ENCODE measurements at regions not wholly inside any gene's neighbourhood (a gene's known extent, or its start where the extent isn't known, plus 50 kb on each side); places are given as distances from the start of the nearest gene placed in this dataset.

GRCh38 chr14:95034788-95035187 is 122.5 kb downstream of the DICER1 start:
- DNase-seq = no peak

- no peak for DNase-seq
Observed at GRCh38 chr14:95033682-95034632, 123.4 kb downstream of the DICER1 start.

- DNase-seq = no peak
Observed at GRCh38 chr14:95033031-95033430, 124.3 kb downstream of the DICER1 start.

- DNase-seq = no peak
Observed at GRCh38 chr14:95026851-95027463, 130.4 kb downstream of the DICER1 start.

- no peak for DNase-seq
Observed at GRCh38 chr14:95025941-95026340, 131.4 kb downstream of the DICER1 start.

GRCh38 chr14:95025218-95025617 is 132.1 kb downstream of the DICER1 start:
- no peak for DNase-seq

- no peak for DNase-seq
Observed at GRCh38 chr14:95024380-95024779, 132.9 kb downstream of the DICER1 start.

- no peak for DNase-seq
Observed at GRCh38 chr14:95023886-95024285, 133.4 kb downstream of the DICER1 start.

GRCh38 chr14:95023115-95023514 is 134.2 kb downstream of the DICER1 start:
- DNase-seq = no peak

GRCh38 chr14:95021588-95021987 is 135.7 kb downstream of the DICER1 start:
- no peak for DNase-seq

GRCh38 chr14:95018821-95019220 is 138.5 kb downstream of the DICER1 start:
- no peak for DNase-seq

GRCh38 chr14:95015046-95015445 is 142.3 kb downstream of the DICER1 start:
- DNase-seq = no peak

GRCh38 chr14:95014036-95014435 is 143.3 kb downstream of the DICER1 start:
- DNase-seq = no peak

- DNase-seq = no peak
Observed at GRCh38 chr14:95011445-95012006, 145.8 kb downstream of the DICER1 start.

- no peak for DNase-seq
Observed at GRCh38 chr14:95008445-95009217, 148.7 kb downstream of the DICER1 start.

- DNase-seq = no peak
Observed at GRCh38 chr14:95007921-95008320, 149.4 kb downstream of the DICER1 start.

GRCh38 chr14:95006479-95006878 is 150.8 kb downstream of the DICER1 start:
- no peak for DNase-seq

- no peak for DNase-seq
Observed at GRCh38 chr14:95006051-95006450, 151.3 kb downstream of the DICER1 start.

- no peak for DNase-seq
Observed at GRCh38 chr14:95003099-95003960, 154.0 kb downstream of the DICER1 start.

- no peak for DNase-seq
Observed at GRCh38 chr14:94998685-94999084, 158.6 kb downstream of the DICER1 start.

- no peak for DNase-seq
Observed at GRCh38 chr14:94998110-94998509, 159.2 kb downstream of the DICER1 start.

- DNase-seq = no peak
Observed at GRCh38 chr14:94995551-94995950, 161.8 kb downstream of the DICER1 start.
